HCEC 1CT (cell line): ENCODE measurements at regions not wholly inside any gene's neighbourhood (a gene's known extent, or its start where the extent isn't known, plus 50 kb on each side); places are given as distances from the start of the nearest gene placed in this dataset.

Source experiments
- DNase-seq: peaks from one replicate; pipeline ENCODE4 v3.0.0-alpha.2; 2017

GRCh38 chr12:83196694-83197350, 510.1 kb downstream of the TMTC2 start:
- no peak for DNase-seq

GRCh38 chr12:83190631-83191390, 504.1 kb downstream of the TMTC2 start:
- DNase-seq: no peak

- DNase-seq: no peak
These were observed 499.7 kb downstream of the TMTC2 start for GRCh38 chr12:83186419-83186818.

- DNase-seq: no peak
These were observed 498.5 kb downstream of the TMTC2 start for GRCh38 chr12:83185241-83185640.
